Mesendoderm (in vitro differentiated cells): ENCODE measurements at regions not wholly inside any gene's neighbourhood (a gene's known extent, or its start where the extent isn't known, plus 50 kb on each side); places are given as distances from the start of the nearest gene placed in this dataset.

Experiments used
- DNase-seq: peaks from one replicate; pipeline ENCODE4 v3.0.0; 2013
- H2AK5ac ChIP-seq: 2 replicates; pipeline ENCODE4 v1.6.1; 2013; ENCODE audit warnings: low read length, inconsistent platforms
- H2BK120ac ChIP-seq: 2 replicates; pipeline ENCODE4 v1.6.1; 2013; ENCODE audit warnings: low read depth, mild to moderate bottlenecking, low read length, moderate library complexity, mixed read lengths
- H2BK15ac ChIP-seq: replicated peaks from 2 replicates; pipeline ENCODE4 v1.6.1; 2013; ENCODE audit warnings: low read depth, mild to moderate bottlenecking, moderate library complexity
- H2BK5ac ChIP-seq: 2 replicates; pipeline ENCODE4 v1.6.1; 2013; ENCODE audit warnings: low read length, inconsistent platforms
- H3K18ac ChIP-seq: 2 replicates; pipeline ENCODE4 v1.6.1; 2013; ENCODE audit warnings: mild to moderate bottlenecking, low read length, mixed read lengths
- H3K23ac ChIP-seq: one replicate; pipeline ENCODE4 v1.6.1; 2013; ENCODE audit warnings: low read length
- H3K27ac ChIP-seq: 2 replicates; pipeline ENCODE4 v1.5.1; 2013; ENCODE audit warnings: low read depth, mild to moderate bottlenecking, inconsistent platforms, low read length, moderate library complexity
- H3K27me3 ChIP-seq: 2 replicates; pipeline ENCODE4 v1.6.1; 2013; ENCODE audit warnings: low read length, control low read depth, mild to moderate bottlenecking, inconsistent platforms; ENCODE audit not compliant: insufficient read depth, poor library complexity
- H3K36me3 ChIP-seq: 2 replicates; pipeline ENCODE4 v1.6.1; 2013; ENCODE audit warnings: low read length, inconsistent platforms; ENCODE audit not compliant: control insufficient read depth, insufficient read depth
- H3K4ac ChIP-seq: one replicate; pipeline ENCODE4 v1.6.1; 2013; ENCODE audit warnings: low read depth, mild to moderate bottlenecking, low read length, moderate library complexity
- H3K4me1 ChIP-seq: 2 replicates; pipeline ENCODE4 v1.6.1; 2013; ENCODE audit warnings: low read depth, low read length, inconsistent platforms; ENCODE audit not compliant: control insufficient read depth
- H3K4me2 ChIP-seq: 2 replicates; pipeline ENCODE4 v1.6.1; 2013; ENCODE audit warnings: low read length
- H3K4me3 ChIP-seq: 2 replicates; pipeline ENCODE4 v1.5.1; 2013; ENCODE audit warnings: mild to moderate bottlenecking, low read length
- H3K56ac ChIP-seq: one replicate; pipeline ENCODE4 v1.6.1; 2013; ENCODE audit warnings: low read length
- H3K79me1 ChIP-seq: 2 replicates; pipeline ENCODE4 v1.6.1; 2013; ENCODE audit warnings: low read length, inconsistent platforms
- H3K79me2 ChIP-seq: 2 replicates; pipeline ENCODE4 v1.6.1; 2013; ENCODE audit warnings: mild to moderate bottlenecking, low read length; ENCODE audit not compliant: control insufficient read depth, insufficient read depth
- H3K9ac ChIP-seq: 2 replicates; pipeline ENCODE4 v1.6.1; 2013; ENCODE audit warnings: low read length, inconsistent platforms
- H4K5ac ChIP-seq: one replicate; pipeline ENCODE4 v1.6.1; 2013; ENCODE audit warnings: low read length
- H4K8ac ChIP-seq: one replicate; pipeline ENCODE4 v1.6.1; 2013; ENCODE audit warnings: low read depth, mild to moderate bottlenecking, control low read depth, low read length, moderate library complexity
- WGBS: extraction: QIAGEN DNeasy Blood & Tissue Kit; methylation state at CpG from one replicate; pipeline ENCODE4 v1.1.7; 2013; ENCODE audit warnings: low lambda C conversion rate, missing lambda C conversion rate; ENCODE audit not compliant: insufficient coverage; ENCODE audit errors: extremely low coverage; 5-methylcytosine and 5-hydroxymethylcytosine counted together

DNA sequence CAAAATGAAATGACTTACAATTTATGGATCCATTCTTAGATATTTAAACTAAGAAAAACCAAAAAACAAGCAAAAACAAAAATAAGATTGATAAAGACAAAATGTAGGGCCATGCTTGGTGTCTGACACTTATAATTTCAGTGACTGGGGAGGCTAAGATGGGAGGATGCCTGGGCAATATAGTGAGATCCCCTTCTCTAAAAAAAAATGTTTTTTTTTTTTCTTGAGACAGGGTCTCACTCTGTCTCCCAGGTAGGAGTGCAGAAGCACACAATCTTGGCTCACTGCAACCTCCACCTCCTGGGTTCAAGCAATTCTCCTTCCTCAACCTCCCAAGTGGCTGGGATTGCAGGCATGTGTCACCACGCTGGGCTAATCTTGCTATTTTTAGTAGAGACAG lies 92.4 kb downstream of the HFE start:
- no peak overlapping the region for H3K56ac ChIP-seq
- H3K4ac ChIP-seq = no peak overlapping the region
- H3K4me1 ChIP-seq = no peaks in the 10 kb centered on the region
- no peaks in the 10 kb centered on the region for H3K36me3 ChIP-seq
- no peak overlapping the region for H4K8ac ChIP-seq
- no peak overlapping the region for H3K23ac ChIP-seq
- H3K79me2 ChIP-seq = no peaks in the 10 kb centered on the region
- no peak overlapping the region for H3K4me2 ChIP-seq
- WGBS = no CpG with 5 or more reads among the region's 1 CpG
- no peak overlapping the region for H2AK5ac ChIP-seq
- no peak overlapping the region for H3K18ac ChIP-seq
- H4K5ac ChIP-seq = no peak overlapping the region
- H2BK120ac ChIP-seq = no peak overlapping the region
- H3K4me3 ChIP-seq = no peak overlapping the region
- H3K27me3 ChIP-seq = no peaks in the 10 kb centered on the region
- H2BK15ac ChIP-seq = no peak overlapping the region
- H3K9ac ChIP-seq = no peak overlapping the region
- H3K79me1 ChIP-seq = no peaks in the 10 kb centered on the region
- H3K27ac ChIP-seq = no peak overlapping the region
- no peak for DNase-seq
- no peak overlapping the region for H2BK5ac ChIP-seq

- H3K36me3 ChIP-seq = no peaks in the 10 kb centered on the region
- no peaks in the 10 kb centered on the region for H3K79me2 ChIP-seq
- no peak overlapping the region for H3K18ac ChIP-seq
- no peak overlapping the region for H2BK120ac ChIP-seq
- no peak overlapping the region for H3K9ac ChIP-seq
- no CpG with 5 or more reads among the region's 7 CpGs for WGBS
- no peak for DNase-seq
- H2AK5ac ChIP-seq = no peak overlapping the region
- H3K4me3 ChIP-seq = no peak overlapping the region
- no peak overlapping the region for H3K23ac ChIP-seq
- H3K27me3 ChIP-seq = no peaks in the 10 kb centered on the region
- peaks cover 4% of the 10 kb centered on the region for H3K4me1 ChIP-seq
- H4K5ac ChIP-seq = no peak overlapping the region
- no peak overlapping the region for H2BK15ac ChIP-seq
- H3K56ac ChIP-seq = no peak overlapping the region
- H2BK5ac ChIP-seq = no peak overlapping the region
- H3K27ac ChIP-seq = no peak overlapping the region
- no peak overlapping the region for H3K4me2 ChIP-seq
- H3K4ac ChIP-seq = no peak overlapping the region
- no peaks in the 10 kb centered on the region for H3K79me1 ChIP-seq
- H4K8ac ChIP-seq = no peak overlapping the region
Measured at GRCh38 chr6:26180346-26180745, 93.1 kb downstream of the HFE start.

DNA sequence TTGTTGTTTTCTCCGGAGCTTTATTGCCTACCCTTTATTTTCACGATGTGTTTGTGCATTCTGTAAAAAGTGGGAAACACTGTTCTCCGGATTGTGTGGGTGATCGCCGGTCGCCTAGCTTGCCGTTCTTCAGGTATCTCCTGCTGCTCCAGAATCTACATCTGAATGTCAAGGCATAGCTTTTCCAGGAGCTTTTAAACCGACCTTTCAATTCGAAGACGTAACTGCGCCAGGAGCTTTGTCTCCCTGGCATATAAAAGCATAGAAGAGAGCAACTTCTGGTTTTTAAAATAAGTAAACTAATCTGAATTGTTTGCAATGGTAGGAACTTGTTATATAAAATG lies 96.0 kb downstream of the HFE start:
- WGBS = no CpG with 5 or more reads among the region's 11 CpGs
- no peaks in the 10 kb centered on the region for H3K27me3 ChIP-seq
- peak overlapping the region; percentile 85 for H2BK15ac ChIP-seq
- H3K27ac ChIP-seq = no peak overlapping the region
- H3K79me2 ChIP-seq = no peaks in the 10 kb centered on the region
- no peak for DNase-seq
- peak overlapping the region; percentile 67 for H3K4me2 ChIP-seq
- peaks cover 5% of the 10 kb centered on the region for H3K4me1 ChIP-seq
- no peak overlapping the region for H4K8ac ChIP-seq
- H2BK120ac ChIP-seq = peak overlapping the region; percentile 73
- peak overlapping the region; percentile 45 for H3K4ac ChIP-seq
- peak overlapping the region; percentile 87 for H3K18ac ChIP-seq
- H4K5ac ChIP-seq = no peak overlapping the region
- peak overlapping the region; percentile 83 for H3K56ac ChIP-seq
- no peak overlapping the region for H3K4me3 ChIP-seq
- H2AK5ac ChIP-seq = no peak overlapping the region
- no peak overlapping the region for H3K23ac ChIP-seq
- no peaks in the 10 kb centered on the region for H3K79me1 ChIP-seq
- peak overlapping the region; percentile 8 for H2BK5ac ChIP-seq
- no peaks in the 10 kb centered on the region for H3K36me3 ChIP-seq
- peak overlapping the region; percentile 77 for H3K9ac ChIP-seq

DNA sequence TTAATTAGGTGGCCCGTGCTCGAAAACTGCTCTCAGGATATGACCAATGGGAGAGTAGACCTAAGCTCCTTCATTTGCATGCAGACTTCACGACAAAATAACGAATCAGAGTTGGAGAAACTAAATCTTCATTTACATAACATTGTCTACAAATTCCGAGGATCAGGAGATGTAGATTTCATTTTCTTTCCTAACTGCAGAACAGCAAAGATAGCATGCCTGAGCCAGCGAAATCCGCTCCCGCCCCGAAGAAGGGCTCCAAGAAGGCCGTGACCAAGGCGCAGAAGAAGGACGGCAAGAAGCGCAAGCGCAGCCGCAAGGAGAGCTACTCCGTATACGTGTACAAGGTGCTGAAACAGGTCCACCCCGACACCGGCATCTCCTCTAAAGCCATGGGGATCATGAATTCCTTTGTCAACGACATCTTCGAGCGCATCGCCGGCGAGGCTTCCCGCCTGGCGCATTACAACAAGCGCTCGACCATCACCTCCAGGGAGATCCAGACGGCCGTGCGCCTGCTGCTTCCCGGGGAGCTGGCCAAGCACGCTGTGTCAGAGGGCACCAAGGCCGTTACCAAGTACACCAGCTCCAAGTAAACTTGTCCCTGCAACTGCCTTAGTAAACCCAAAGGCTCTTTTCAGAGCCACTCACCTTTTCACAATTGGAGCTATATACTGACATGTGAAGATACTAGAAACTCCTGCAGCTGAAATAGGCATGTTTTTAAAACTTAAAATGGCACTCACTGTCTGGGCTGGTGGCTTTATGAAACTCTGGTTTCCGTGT lies 96.5 kb downstream of the HFE start:
- H4K8ac ChIP-seq = no peak overlapping the region
- H3K4me3 ChIP-seq = peak overlapping the region; percentile 48
- H3K4ac ChIP-seq = no peak overlapping the region
- H3K23ac ChIP-seq = no peak overlapping the region
- H3K27me3 ChIP-seq = no peaks in the 10 kb centered on the region
- H3K9ac ChIP-seq = peak overlapping the region; percentile 92
- H3K36me3 ChIP-seq = no peaks in the 10 kb centered on the region
- H3K4me2 ChIP-seq = peak overlapping the region; percentile 77
- peak overlapping the region; percentile 91 for H3K56ac ChIP-seq
- H3K79me1 ChIP-seq = no peaks in the 10 kb centered on the region
- DNase-seq = peak; percentile 98
- H2AK5ac ChIP-seq = no peak overlapping the region
- no peak overlapping the region for H2BK15ac ChIP-seq
- no peak overlapping the region for H3K18ac ChIP-seq
- peaks cover 5% of the 10 kb centered on the region for H3K4me1 ChIP-seq
- no peak overlapping the region for H4K5ac ChIP-seq
- no peaks in the 10 kb centered on the region for H3K79me2 ChIP-seq
- peak overlapping the region; percentile 59 for H2BK5ac ChIP-seq
- no peak overlapping the region for H2BK120ac ChIP-seq
- no CpG with 5 or more reads among the region's 36 CpGs for WGBS
- peak overlapping the region; percentile 46 for H3K27ac ChIP-seq

- no peak overlapping the region for H3K4ac ChIP-seq
- WGBS = no CpG with 5 or more reads among the region's 10 CpGs
- peak overlapping the region; percentile 91 for H3K56ac ChIP-seq
- peak overlapping the region; percentile 11 for H2BK5ac ChIP-seq
- H3K9ac ChIP-seq = peak overlapping the region; percentile 92
- H4K8ac ChIP-seq = no peak overlapping the region
- H3K4me2 ChIP-seq = peak overlapping the region; percentile 77
- H2BK120ac ChIP-seq = no peak overlapping the region
- peak overlapping the region; percentile 46 for H3K27ac ChIP-seq
- H3K4me3 ChIP-seq = no peak overlapping the region
- H3K27me3 ChIP-seq = no peaks in the 10 kb centered on the region
- H4K5ac ChIP-seq = no peak overlapping the region
- no peaks in the 10 kb centered on the region for H3K36me3 ChIP-seq
- H3K18ac ChIP-seq = peak overlapping the region; percentile 57
- DNase-seq = no peak
- no peaks in the 10 kb centered on the region for H3K79me1 ChIP-seq
- H3K79me2 ChIP-seq = no peaks in the 10 kb centered on the region
- H3K4me1 ChIP-seq = peaks cover 5% of the 10 kb centered on the region
- no peak overlapping the region for H2AK5ac ChIP-seq
- H2BK15ac ChIP-seq = no peak overlapping the region
- H3K23ac ChIP-seq = no peak overlapping the region
Measured at GRCh38 chr6:26184367-26184891, 97.2 kb downstream of the HFE start.
